Fibroblast of skin of abdomen (primary cell): ENCODE measurements at regions not wholly inside any gene's neighbourhood (a gene's known extent, or its start where the extent isn't known, plus 50 kb on each side); places are given as distances from the start of the nearest gene placed in this dataset.

ENCODE experiments used
- DNase-seq: peaks from one replicate; pipeline ENCODE4 v3.0.0-alpha.2; 2013

- DNase-seq, result peak; percentile 34
These were observed 76.7 kb downstream of the TRIM29 start for GRCh38 chr11:120061036-120061760.

GRCh38 chr11:120060512-120060911 is 77.4 kb downstream of the TRIM29 start:
- DNase-seq, result no peak

- DNase-seq, result no peak
These were observed 79.0 kb downstream of the TRIM29 start for GRCh38 chr11:120058931-120059330.

GRCh38 chr11:120057595-120058581 is 80.0 kb downstream of the TRIM29 start:
- peak; percentile 34 for DNase-seq

- DNase-seq, result no peak
These were observed 80.9 kb downstream of the TRIM29 start for GRCh38 chr11:120057028-120057330.

GRCh38 chr11:120056301-120057027 is 81.4 kb downstream of the TRIM29 start:
- DNase-seq, result no peak

GRCh38 chr11:120055646-120056045 is 82.3 kb downstream of the TRIM29 start:
- DNase-seq, result peak; percentile 79

GRCh38 chr11:120054753-120055045 is 83.2 kb downstream of the TRIM29 start:
- no peak for DNase-seq

GRCh38 chr11:120054016-120054752 is 83.7 kb downstream of the TRIM29 start:
- DNase-seq, result no peak

GRCh38 chr11:120052196-120052775 is 85.6 kb downstream of the TRIM29 start:
- no peak for DNase-seq

- DNase-seq, result no peak
These were observed 93.8 kb downstream of the TRIM29 start for GRCh38 chr11:120044011-120044675.

- DNase-seq, result no peak
These were observed 94.5 kb downstream of the TRIM29 start for GRCh38 chr11:120043328-120043945.

- DNase-seq, result no peak
These were observed 96.3 kb downstream of the TRIM29 start for GRCh38 chr11:120041625-120042024.

GRCh38 chr11:120040151-120040840 is 97.6 kb downstream of the TRIM29 start:
- DNase-seq, result no peak

- no peak for DNase-seq
These were observed 98.9 kb downstream of the TRIM29 start for GRCh38 chr11:120039039-120039438.

- DNase-seq, result no peak
These were observed 100.8 kb downstream of the TRIM29 start for GRCh38 chr11:120037111-120037510.

- DNase-seq, result no peak
These were observed 102.2 kb downstream of the TRIM29 start for GRCh38 chr11:120035756-120036155.

- DNase-seq, result no peak
These were observed 102.9 kb downstream of the TRIM29 start for GRCh38 chr11:120034881-120035630.

GRCh38 chr11:120034176-120034875 is 103.6 kb downstream of the TRIM29 start:
- DNase-seq, result no peak
